GM12801 (cell line): ENCODE measurements at regions not wholly inside any gene's neighbourhood (a gene's known extent, or its start where the extent isn't known, plus 50 kb on each side); places are given as distances from the start of the nearest gene placed in this dataset.

Source experiments
- CTCF ChIP-seq: IDR thresholded peaks from one replicate; pipeline ENCODE4 v1.5.1; 2011; ENCODE audit warnings: control low read depth; ENCODE audit not compliant: insufficient read length; ENCODE audit errors: extremely low read depth

- TF ChIP-seq CTCF = no peak
Measured at GRCh38 chr1:38198621-38199020, 152.0 kb upstream of the POU3F1 start.

- TF ChIP-seq CTCF = no peak
Measured at GRCh38 chr1:38198099-38198498, 151.5 kb upstream of the POU3F1 start.

DNA sequence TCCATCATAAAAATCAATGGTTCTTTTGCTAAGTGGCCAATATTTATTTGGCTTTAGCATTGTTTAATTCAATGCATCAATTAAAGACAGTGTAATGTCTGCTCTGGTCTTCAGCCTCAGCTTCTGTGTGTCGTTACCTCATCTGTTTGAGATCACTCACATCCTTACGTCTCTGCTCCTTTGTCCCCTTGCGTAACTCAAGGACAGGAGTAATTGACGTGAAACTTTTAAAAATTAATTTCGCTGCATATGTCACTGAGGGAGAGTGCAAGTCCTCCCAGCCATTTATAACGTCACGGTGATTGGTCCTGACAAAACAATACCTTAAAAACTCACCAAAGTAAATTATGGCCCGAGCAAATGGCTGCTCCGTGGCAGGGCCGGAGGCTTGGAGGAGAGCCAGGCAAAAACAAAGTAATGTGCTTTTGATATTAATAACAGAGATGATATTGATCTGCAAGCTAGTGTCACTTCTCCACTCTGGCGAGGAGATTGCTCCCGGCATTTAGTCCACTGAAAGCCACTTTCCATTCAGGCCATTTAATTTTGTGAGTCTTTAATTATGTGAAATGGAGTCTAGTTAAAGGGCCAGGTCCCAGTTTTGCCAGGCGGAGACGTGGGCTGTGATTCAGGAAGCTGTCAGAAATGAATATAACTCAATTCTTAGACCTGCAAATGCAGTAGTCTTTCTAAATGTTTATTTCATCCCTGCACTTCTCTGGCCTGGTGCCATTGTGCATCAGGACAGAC lies 150.9 kb upstream of the POU3F1 start:
- TF ChIP-seq CTCF = no peak

DNA sequence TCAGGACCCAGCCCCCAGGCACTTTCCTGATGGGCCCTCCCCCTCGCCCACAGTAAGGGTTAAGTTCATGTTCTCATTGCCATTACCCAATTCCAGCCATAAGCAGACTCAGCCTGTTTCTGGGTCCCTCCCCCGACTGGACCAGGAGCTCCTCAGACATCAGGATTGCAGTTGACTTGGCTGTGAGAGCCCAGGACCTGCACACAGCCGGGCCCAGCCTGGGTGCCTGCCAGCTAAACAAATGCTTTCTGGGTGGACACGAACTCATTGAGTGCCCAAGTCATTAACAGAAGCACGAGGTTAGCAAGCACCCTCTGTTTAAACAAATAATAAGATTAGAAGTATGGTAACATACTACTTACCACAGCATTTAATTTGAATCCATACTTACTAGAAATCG lies 147.9 kb upstream of the POU3F1 start:
- no peak for TF ChIP-seq CTCF

GRCh38 chr1:38193040-38193439 lies 146.4 kb upstream of the POU3F1 start:
- TF ChIP-seq CTCF = no peak

DNA sequence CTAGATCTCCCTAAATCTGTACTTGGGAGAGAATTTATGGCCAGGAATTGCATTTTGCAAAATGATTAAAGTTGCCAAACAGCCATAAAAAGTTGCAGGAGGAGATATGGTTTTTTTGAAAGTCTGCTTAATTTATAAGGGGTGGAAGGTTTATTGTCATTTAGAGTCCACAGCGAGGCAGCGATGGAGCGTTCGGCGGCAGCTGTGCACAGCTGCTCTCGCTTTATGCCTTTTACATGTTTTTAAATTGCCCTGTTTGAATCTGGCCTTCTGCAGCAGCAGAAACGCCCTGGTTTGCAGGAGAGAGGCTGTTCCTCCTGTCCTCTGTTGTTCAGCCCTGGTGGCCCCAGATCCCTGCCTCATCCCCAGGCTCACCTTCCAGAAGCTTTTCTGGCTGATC lies 144.9 kb upstream of the POU3F1 start:
- no peak for TF ChIP-seq CTCF

DNA sequence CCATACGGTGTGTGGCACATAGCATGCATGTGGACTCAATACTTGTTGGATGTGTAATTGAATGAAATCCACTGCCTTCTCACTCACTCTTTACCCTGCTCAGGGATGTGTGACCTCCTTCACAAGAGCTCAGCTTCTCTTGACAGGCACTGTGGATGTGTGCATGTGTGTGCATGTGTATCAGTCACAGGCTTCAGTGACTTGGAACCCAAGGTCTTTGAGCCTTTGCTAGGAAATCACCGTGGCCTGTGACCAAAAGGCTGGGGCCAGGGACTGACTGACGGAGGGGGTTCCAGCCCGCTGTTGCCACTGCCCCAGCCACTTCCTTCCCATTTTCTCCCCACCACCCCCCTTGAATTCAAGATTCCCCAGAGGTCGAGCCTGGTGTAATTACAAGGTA lies 144.4 kb upstream of the POU3F1 start:
- no peak for TF ChIP-seq CTCF
